Natural killer cell (primary cell): ENCODE measurements at regions not wholly inside any gene's neighbourhood (a gene's known extent, or its start where the extent isn't known, plus 50 kb on each side); places are given as distances from the start of the nearest gene placed in this dataset.

Source experiments
- ATAC-seq, 3 donors: fragments of 150-1000 bp in 2 of 3; fragments of 200-7000 bp in 1 of 3; cut with Tn5 transposase; 1 replicate in 1 of 3; 2 replicates in 2 of 3; pipeline ENCODE4 v1.10.0; 2021; ENCODE audit warnings: mild to moderate bottlenecking in 2 of 3, moderate library complexity in 2 of 3
- DNase-seq, 2 donors: peaks; one replicate each; pipeline versions ENCODE4 v3.0.0 to v3.0.0-alpha.2; 2013 to 2021; ENCODE audit warnings: mixed read lengths in 1 of 2
- H3K27ac ChIP-seq: one replicate; pipeline ENCODE4 v1.5.1; 2013; ENCODE audit warnings: mild to moderate bottlenecking, low read length
- H3K27me3 ChIP-seq: one replicate; pipeline ENCODE4 v1.6.1; 2013; ENCODE audit warnings: low read length; ENCODE audit not compliant: control insufficient read depth, insufficient read depth
- H3K36me3 ChIP-seq: one replicate; pipeline ENCODE4 v1.6.1; 2013; ENCODE audit warnings: low read length; ENCODE audit not compliant: control insufficient read depth, insufficient read depth
- H3K4me1 ChIP-seq: one replicate; pipeline ENCODE4 v1.6.1; 2013; ENCODE audit warnings: low read length; ENCODE audit not compliant: control insufficient read depth, insufficient read depth
- H3K4me3 ChIP-seq: one replicate; pipeline ENCODE4 v1.5.1; 2013; ENCODE audit warnings: low read length
- H3K9me3 ChIP-seq: one replicate; pipeline ENCODE4 v1.6.1; 2013; ENCODE audit warnings: low read length; ENCODE audit not compliant: control insufficient read depth, insufficient read depth
- H3K27ac Mint-ChIP-seq, 2 donors: one replicate each; pipeline ENCODE4 v1.8.0; 2022; ENCODE audit warnings: mild to moderate bottlenecking in 2 of 2, mixed read lengths in 2 of 2, moderate library complexity in 1 of 2
- H3K27me3 Mint-ChIP-seq, 2 donors: one replicate each; pipeline ENCODE4 v1.8.0; 2022; ENCODE audit warnings: low read depth in 2 of 2, mixed read lengths in 2 of 2
- H3K36me3 Mint-ChIP-seq: one replicate; pipeline ENCODE4 v1.8.0; 2022; ENCODE audit warnings: mixed read lengths
- H3K4me1 Mint-ChIP-seq, 2 donors: one replicate each; pipeline ENCODE4 v1.8.0; 2022; ENCODE audit warnings: mixed read lengths in 2 of 2
- H3K4me3 Mint-ChIP-seq: one replicate; pipeline ENCODE4 v1.8.0; 2022; ENCODE audit warnings: mild to moderate bottlenecking, moderate library complexity, mixed read lengths
- H3K9me3 Mint-ChIP-seq, 2 donors: one replicate each; pipeline ENCODE4 v1.8.0; 2022; ENCODE audit warnings: mixed read lengths in 2 of 2
- CTCF ChIP-seq: fragments of 200-600 bp; IDR thresholded peaks from one replicate; pipeline ENCODE4 v1.8.0; 2022; ENCODE audit warnings: antibody characterized with exemption
- WGBS: methylation state at CpG from one replicate; pipeline ENCODE4 v1.1.7; 2013; ENCODE audit warnings: missing lambda C conversion rate; ENCODE audit not compliant: insufficient coverage; 5-methylcytosine and 5-hydroxymethylcytosine counted together
- intact Hi-C: fragments of 100-400 bp; cut with micrococcal nuclease; formaldehyde crosslinking; loops from one replicate; pipeline ENCODE4 v1.14.2; 2022

GRCh38 chr6:145250436-145250835 lies 484.9 kb downstream of the EPM2A start:
- WGBS: 80% methylated on average over 2 of the region's 3 CpGs

GRCh38 chr6:145252737-145253136 lies 482.6 kb downstream of the EPM2A start:
- Mint-ChIP-seq H3K4me3 (no peak overlapping the region), H3K27ac (no peak overlapping the region), H3K9me3 (peaks cover 0 to 3% of the 10 kb centered on the region in 2 donors), H3K36me3 (no peaks in the 10 kb centered on the region), H3K4me1 (no peaks in the 10 kb centered on the region), H3K27me3 (no peaks in the 10 kb centered on the region)
- ATAC-seq (no peak), DNase-seq (no peak)
- H3K4me3 ChIP-seq: no peak overlapping the region
- intact Hi-C loops: no loop called here
- H3K27ac ChIP-seq: no peak overlapping the region
- no peaks in the 10 kb centered on the region for H3K27me3 ChIP-seq
- H3K9me3 ChIP-seq: no peaks in the 10 kb centered on the region
- TF ChIP-seq CTCF: no peak
- H3K4me1 ChIP-seq: no peaks in the 10 kb centered on the region
- no peaks in the 10 kb centered on the region for H3K36me3 ChIP-seq

More at GRCh38 chr6:145250436-145250835, 484.9 kb downstream of the EPM2A start:
- Mint-ChIP-seq H3K4me1 (no peaks in the 10 kb centered on the region), H3K9me3 (no peaks in the 10 kb centered on the region), H3K27me3 (no peaks in the 10 kb centered on the region), H3K36me3 (no peaks in the 10 kb centered on the region), H3K27ac (no peak overlapping the region), H3K4me3 (no peak overlapping the region)
- intact Hi-C loops: no loop called here
- Histone ChIP-seq H3K36me3 (no peaks in the 10 kb centered on the region), H3K27me3 (no peaks in the 10 kb centered on the region), H3K27ac (no peak overlapping the region), H3K9me3 (no peaks in the 10 kb centered on the region), H3K4me1 (no peaks in the 10 kb centered on the region), H3K4me3 (no peak overlapping the region)
- TF ChIP-seq CTCF: no peak
- no peak for DNase-seq
- ATAC-seq: no peak

- ATAC-seq (no peak), DNase-seq (no peak)
- H3K9me3 Mint-ChIP-seq: peaks cover 0 to 6% of the 10 kb centered on the region in 2 donors
- no peak overlapping the region for H3K27ac Mint-ChIP-seq
- no peak overlapping the region for H3K27ac ChIP-seq
- no peaks in the 10 kb centered on the region for H3K36me3 ChIP-seq
- TF ChIP-seq CTCF: no peak
- H3K4me1 ChIP-seq: no peaks in the 10 kb centered on the region
- no peaks in the 10 kb centered on the region for H3K27me3 Mint-ChIP-seq
- no peaks in the 10 kb centered on the region for H3K27me3 ChIP-seq
- 85% methylated on average over 5 of the region's 5 CpGs for WGBS
- no peaks in the 10 kb centered on the region for H3K4me1 Mint-ChIP-seq
- H3K9me3 ChIP-seq: no peaks in the 10 kb centered on the region
- no peaks in the 10 kb centered on the region for H3K36me3 Mint-ChIP-seq
- H3K4me3 ChIP-seq: no peak overlapping the region
- intact Hi-C loops: no loop called here
- H3K4me3 Mint-ChIP-seq: no peak overlapping the region
Measured at GRCh38 chr6:145254649-145255401, 480.5 kb downstream of the EPM2A start.

- ATAC-seq: no peak
- no peak for TF ChIP-seq CTCF
- no peak for DNase-seq
- no peaks in the 10 kb centered on the region for H3K36me3 Mint-ChIP-seq
- H3K4me1 ChIP-seq: no peaks in the 10 kb centered on the region
- WGBS: 93% methylated on average over 1 of the region's 1 CpG
- no peaks in the 10 kb centered on the region for H3K4me1 Mint-ChIP-seq
- no peak overlapping the region for H3K27ac ChIP-seq
- H3K4me3 ChIP-seq: no peak overlapping the region
- no peak overlapping the region for H3K27ac Mint-ChIP-seq
- H3K9me3 Mint-ChIP-seq: peaks cover 0 to 6% of the 10 kb centered on the region in 2 donors
- no peaks in the 10 kb centered on the region for H3K9me3 ChIP-seq
- H3K36me3 ChIP-seq: no peaks in the 10 kb centered on the region
- intact Hi-C loops: no loop called here
- no peaks in the 10 kb centered on the region for H3K27me3 Mint-ChIP-seq
- H3K27me3 ChIP-seq: no peaks in the 10 kb centered on the region
- H3K4me3 Mint-ChIP-seq: no peak overlapping the region
Measured at GRCh38 chr6:145257704-145258103, 477.6 kb downstream of the EPM2A start.
